Stimulated activated naive CD8-positive, alpha-beta T cell treated with anti-CD3 and anti-CD28 coated beads, Interleukin-15, Interleukin-2, amounts not matched to agents 100 U/mL and 50 U/mL, for 24 hours (primary cell): ENCODE measurements at regions not wholly inside any gene's neighbourhood (a gene's known extent, or its start where the extent isn't known, plus 50 kb on each side); places are given as distances from the start of the nearest gene placed in this dataset.

ENCODE experiments used
- ATAC-seq: fragments of 150-1000 bp; cut with Tn5 transposase; one replicate; pipeline ENCODE4 v1.10.0; 2021
- DNase-seq: peaks from one replicate; pipeline ENCODE4 v3.0.0; 2021

- DNase-seq (no peak), ATAC-seq (no peak)
Measured at GRCh38 chr19:30699871-30700280, 327.7 kb downstream of the ZNF536 start.

GRCh38 chr19:30696514-30696913, 324.3 kb downstream of the ZNF536 start:
- ATAC-seq (peak; percentile 28), DNase-seq (peak; percentile 5)

GRCh38 chr19:30695171-30695875, 323.1 kb downstream of the ZNF536 start:
- ATAC-seq (no peak), DNase-seq (no peak)

- ATAC-seq, result no peak
- DNase-seq, result no peak
Measured at GRCh38 chr19:30694156-30694755, 322.1 kb downstream of the ZNF536 start.

GRCh38 chr19:30692879-30693503, 320.8 kb downstream of the ZNF536 start:
- no peak for DNase-seq
- ATAC-seq, result no peak

- no peak for ATAC-seq
Measured at GRCh38 chr19:30692181-30692811, 320.1 kb downstream of the ZNF536 start.

GRCh38 chr19:30691819-30692166, 319.6 kb downstream of the ZNF536 start:
- no peak for ATAC-seq
- DNase-seq, result no peak

More at GRCh38 chr19:30692181-30692811, 320.1 kb downstream of the ZNF536 start:
- no peak for DNase-seq

- ATAC-seq, result no peak
Measured at GRCh38 chr19:30690935-30691818, 319.0 kb downstream of the ZNF536 start.

GRCh38 chr19:30690525-30690924, 318.3 kb downstream of the ZNF536 start:
- ATAC-seq, result no peak
- no peak for DNase-seq

More at GRCh38 chr19:30690935-30691818, 319.0 kb downstream of the ZNF536 start:
- no peak for DNase-seq

- ATAC-seq, result no peak
- DNase-seq, result no peak
Measured at GRCh38 chr19:30689474-30689873, 317.3 kb downstream of the ZNF536 start.

GRCh38 chr19:30688696-30689095, 316.5 kb downstream of the ZNF536 start:
- ATAC-seq (peak; percentile 23), DNase-seq (no peak)

- ATAC-seq (no peak), DNase-seq (no peak)
Measured at GRCh38 chr19:30686826-30687566, 314.8 kb downstream of the ZNF536 start.

GRCh38 chr19:30686176-30686820, 314.1 kb downstream of the ZNF536 start:
- DNase-seq, result no peak
- no peak for ATAC-seq

- DNase-seq, result no peak
- no peak for ATAC-seq
Measured at GRCh38 chr19:30685426-30686000, 313.3 kb downstream of the ZNF536 start.

GRCh38 chr19:30684613-30685012, 312.4 kb downstream of the ZNF536 start:
- ATAC-seq (no peak), DNase-seq (no peak)

GRCh38 chr19:30682999-30683536, 310.9 kb downstream of the ZNF536 start:
- DNase-seq (peak; percentile 69), ATAC-seq (peak; percentile 61)

- DNase-seq, result no peak
- no peak for ATAC-seq
Measured at GRCh38 chr19:30682146-30682998, 310.2 kb downstream of the ZNF536 start.

- ATAC-seq (no peak), DNase-seq (no peak)
Measured at GRCh38 chr19:30681162-30682100, 309.2 kb downstream of the ZNF536 start.
